Astrocyte (in vitro differentiated cells and primary cell): ENCODE measurements at regions not wholly inside any gene's neighbourhood (a gene's known extent, or its start where the extent isn't known, plus 50 kb on each side); places are given as distances from the start of the nearest gene placed in this dataset.

Experiments used
- DNase-seq: peaks from one replicate; pipeline ENCODE4 v3.0.0-alpha.2; 2010; ENCODE audit warnings: low read depth
- FAIRE-seq: peaks from 2 replicates; lab custom pipeline; 2011; peaks lifted over from hg19 to GRCh38; lab: Jason Lieb, UNC
- H2AFZ ChIP-seq: 2 replicates; pipeline ENCODE4 v1.6.0; 2012; ENCODE audit warnings: low read depth, low read length, inconsistent platforms
- H3K27ac ChIP-seq: 2 replicates; pipeline ENCODE4 v1.5.1; 2011; ENCODE audit warnings: low read depth, low read length, inconsistent platforms
- H3K27me3 ChIP-seq: 2 replicates; pipeline ENCODE4 v1.6.0; 2011; ENCODE audit warnings: low read length, inconsistent platforms; ENCODE audit not compliant: insufficient read depth
- H3K36me3 ChIP-seq: 2 replicates; pipeline ENCODE4 v1.5.1; 2011; ENCODE audit warnings: low read length, inconsistent platforms; ENCODE audit not compliant: insufficient read depth
- H3K4me1 ChIP-seq: 2 replicates; pipeline ENCODE4 v1.5.1; 2011; ENCODE audit warnings: low read length, inconsistent platforms; ENCODE audit not compliant: insufficient read depth
- H3K4me2 ChIP-seq: 2 replicates; pipeline ENCODE4 v1.6.0; 2012; ENCODE audit warnings: low read length, inconsistent platforms
- H3K4me3 ChIP-seq: 2 replicates; pipeline ENCODE4 v1.5.1; 2011; ENCODE audit warnings: low read depth, mild to moderate bottlenecking, low read length, inconsistent platforms; ENCODE audit not compliant: insufficient read depth
- H3K79me2 ChIP-seq: 2 replicates; pipeline ENCODE4 v1.6.0; 2012; ENCODE audit warnings: mild to moderate bottlenecking, low read length, inconsistent platforms; ENCODE audit not compliant: insufficient read depth
- H3K9ac ChIP-seq: 2 replicates; pipeline ENCODE4 v1.6.0; 2012; ENCODE audit warnings: mild to moderate bottlenecking, low read length, inconsistent platforms
- H3K9me3 ChIP-seq: 2 replicates; pipeline ENCODE4 v1.5.1; 2012; ENCODE audit warnings: low read depth, mild to moderate bottlenecking, low read length, inconsistent platforms; ENCODE audit not compliant: insufficient read depth
- H4K20me1 ChIP-seq: 2 replicates; pipeline ENCODE4 v1.6.0; 2012; ENCODE audit warnings: low read length, inconsistent platforms; ENCODE audit not compliant: insufficient read depth
- H3K27ac Mint-ChIP-seq: one replicate; pipeline ENCODE4 v1.8.0; 2021; ENCODE audit warnings: mild to moderate bottlenecking, mixed read lengths; ENCODE audit not compliant: unreplicated experiment
- H3K27me3 Mint-ChIP-seq: one replicate; pipeline ENCODE4 v1.8.0; 2021; ENCODE audit warnings: low read depth, mixed read lengths; ENCODE audit not compliant: unreplicated experiment
- H3K36me3 Mint-ChIP-seq: one replicate; pipeline ENCODE4 v1.8.0; 2021; ENCODE audit warnings: low read depth, mixed read lengths; ENCODE audit not compliant: unreplicated experiment
- H3K4me1 Mint-ChIP-seq: one replicate; pipeline ENCODE4 v1.8.0; 2021; ENCODE audit warnings: low read depth, mixed read lengths; ENCODE audit not compliant: unreplicated experiment
- H3K4me3 Mint-ChIP-seq: one replicate; pipeline ENCODE4 v1.8.0; 2021; ENCODE audit warnings: mild to moderate bottlenecking, moderate library complexity, mixed read lengths; ENCODE audit not compliant: unreplicated experiment
- H3K9me3 Mint-ChIP-seq: one replicate; pipeline ENCODE4 v1.8.0; 2021; ENCODE audit warnings: mild to moderate bottlenecking, mixed read lengths; ENCODE audit not compliant: unreplicated experiment
- CTCF ChIP-seq: IDR thresholded peaks from 2 replicates; pipeline ENCODE4 v1.5.1; 2011; ENCODE audit warnings: low read depth, mild to moderate bottlenecking, inconsistent platforms, low read length, moderate library complexity; ENCODE audit not compliant: insufficient read depth
- EZH2 ChIP-seq: IDR thresholded peaks from 2 replicates; pipeline ENCODE4 v1.6.1; 2012; ENCODE audit warnings: mild to moderate bottlenecking, low read length, inconsistent platforms; ENCODE audit not compliant: insufficient read depth

- H2AFZ ChIP-seq = no peak overlapping the region
- H3K4me1 ChIP-seq = peaks cover 23% of the 10 kb centered on the region
- H3K27me3 ChIP-seq = no peaks in the 10 kb centered on the region
- H3K9me3 Mint-ChIP-seq = peaks cover 3% of the 10 kb centered on the region
- no peaks in the 10 kb centered on the region for H3K79me2 ChIP-seq
- H3K27me3 Mint-ChIP-seq = no peaks in the 10 kb centered on the region
- H3K4me2 ChIP-seq = peak overlapping the region; percentile 28
- H3K9ac ChIP-seq = peak overlapping the region; percentile 23
- no peaks in the 10 kb centered on the region for H3K36me3 ChIP-seq
- H3K4me1 Mint-ChIP-seq = peaks cover 21% of the 10 kb centered on the region
- H3K9me3 ChIP-seq = no peaks in the 10 kb centered on the region
- TF ChIP-seq CTCF (no peak), EZH2 (no peak)
- H3K27ac Mint-ChIP-seq = peak overlapping the region; percentile 80
- DNase-seq (peak; percentile 84), FAIRE-seq (peak; percentile 84)
- no peak overlapping the region for H3K4me3 ChIP-seq
- H3K27ac ChIP-seq = peak overlapping the region; percentile 71
- H3K36me3 Mint-ChIP-seq = peaks cover 3% of the 10 kb centered on the region
- no peaks in the 10 kb centered on the region for H4K20me1 ChIP-seq
- no peak overlapping the region for H3K4me3 Mint-ChIP-seq
Observed at GRCh38 chr21:35150562-35151226, 101.6 kb upstream of the RUNX1 start.

- Histone ChIP-seq H4K20me1 (no peaks in the 10 kb centered on the region), H3K4me1 (peaks cover 23% of the 10 kb centered on the region), H3K36me3 (no peaks in the 10 kb centered on the region), H2AFZ (no peak overlapping the region), H3K9ac (no peak overlapping the region), H3K9me3 (no peaks in the 10 kb centered on the region), H3K4me2 (no peak overlapping the region), H3K27me3 (no peaks in the 10 kb centered on the region), H3K79me2 (no peaks in the 10 kb centered on the region), H3K4me3 (no peak overlapping the region), H3K27ac (peak overlapping the region; percentile 71)
- Mint-ChIP-seq H3K36me3 (peaks cover 3% of the 10 kb centered on the region), H3K4me1 (peaks cover 26% of the 10 kb centered on the region), H3K4me3 (no peak overlapping the region), H3K27ac (peak overlapping the region; percentile 5), H3K27me3 (no peaks in the 10 kb centered on the region), H3K9me3 (peaks cover 3% of the 10 kb centered on the region)
- FAIRE-seq (peak; percentile 55), DNase-seq (peak; percentile 87)
- TF ChIP-seq CTCF (no peak), EZH2 (no peak)
Observed at GRCh38 chr21:35149698-35150097, 100.6 kb upstream of the RUNX1 start.

GRCh38 chr21:35147439-35147838, 98.3 kb upstream of the RUNX1 start:
- H3K79me2 ChIP-seq = no peaks in the 10 kb centered on the region
- H4K20me1 ChIP-seq = no peaks in the 10 kb centered on the region
- Mint-ChIP-seq H3K27me3 (no peaks in the 10 kb centered on the region), H3K27ac (peak overlapping the region; percentile 28), H3K4me3 (no peak overlapping the region), H3K9me3 (peaks cover 3% of the 10 kb centered on the region), H3K36me3 (peaks cover 3% of the 10 kb centered on the region), H3K4me1 (peaks cover 26% of the 10 kb centered on the region)
- peak; percentile 41 for DNase-seq
- TF ChIP-seq CTCF (no peak), EZH2 (no peak)
- H3K9me3 ChIP-seq = no peaks in the 10 kb centered on the region
- no peak overlapping the region for H3K9ac ChIP-seq
- peak overlapping the region; percentile 8 for H3K4me2 ChIP-seq
- H3K27me3 ChIP-seq = no peaks in the 10 kb centered on the region
- peaks cover 26% of the 10 kb centered on the region for H3K4me1 ChIP-seq
- H3K4me3 ChIP-seq = no peak overlapping the region
- FAIRE-seq = no peak
- H3K36me3 ChIP-seq = no peaks in the 10 kb centered on the region
- no peak overlapping the region for H2AFZ ChIP-seq
- H3K27ac ChIP-seq = no peak overlapping the region
